ENCODE measurements at regions not wholly inside any gene's neighbourhood (a gene's known extent, or its start where the extent isn't known, plus 50 kb on each side); places are given as distances from the start of the nearest gene placed in this dataset.

DNA sequence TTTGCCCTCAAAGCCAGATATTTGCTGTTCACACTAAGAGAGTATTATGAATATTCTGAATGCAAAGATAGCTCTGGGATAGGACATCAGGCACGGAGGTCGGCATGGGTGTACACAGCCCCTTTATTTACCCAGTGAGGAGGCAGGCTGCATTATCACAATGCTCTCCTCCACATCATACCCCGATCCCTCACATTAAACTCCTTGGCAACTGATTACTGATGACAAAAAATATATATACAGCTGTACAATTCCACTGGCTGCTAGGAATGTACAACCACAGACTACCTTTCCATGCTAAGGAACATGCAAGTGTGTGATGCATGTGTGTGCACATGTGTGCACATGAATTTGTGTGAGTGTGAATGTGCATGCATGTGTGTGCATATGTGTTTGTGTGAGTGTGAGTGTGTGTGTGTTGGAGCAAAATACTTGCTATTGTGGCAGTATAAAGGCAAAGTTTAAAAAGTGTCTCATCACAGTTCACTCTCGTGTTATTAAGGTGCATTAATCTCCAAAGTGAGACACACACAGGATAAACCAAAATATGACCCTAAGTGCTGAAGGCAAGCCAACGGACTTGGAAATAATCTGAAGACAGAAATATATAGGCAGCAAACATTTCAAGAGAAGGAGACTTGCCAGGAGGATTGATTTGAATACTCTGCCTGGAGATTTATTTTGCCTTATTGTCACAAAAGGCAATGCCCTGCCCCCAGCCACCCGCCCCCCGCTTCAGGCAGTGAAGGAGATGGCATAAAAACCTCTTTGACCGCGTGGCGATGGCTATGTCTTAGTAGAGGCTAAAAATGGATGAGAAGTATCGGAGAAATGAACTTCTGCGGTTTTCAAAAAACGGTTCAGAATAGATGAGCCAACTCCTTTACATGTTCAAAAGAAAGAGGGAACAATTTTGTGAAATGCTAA is 274.8 kb downstream of the TSHZ3 start:
- no peak for TF ChIP-seq SP1 (CRISPR knock-in tag; conservative IDR thresholded peaks at IDR 0.05)
- TF ChIP-seq ESRRA (CRISPR knock-in tag; IDR thresholded peaks at IDR 0.05; ENCODE audit: borderline replicate concordance), result no peak
- TF ChIP-seq, protein P1, sequence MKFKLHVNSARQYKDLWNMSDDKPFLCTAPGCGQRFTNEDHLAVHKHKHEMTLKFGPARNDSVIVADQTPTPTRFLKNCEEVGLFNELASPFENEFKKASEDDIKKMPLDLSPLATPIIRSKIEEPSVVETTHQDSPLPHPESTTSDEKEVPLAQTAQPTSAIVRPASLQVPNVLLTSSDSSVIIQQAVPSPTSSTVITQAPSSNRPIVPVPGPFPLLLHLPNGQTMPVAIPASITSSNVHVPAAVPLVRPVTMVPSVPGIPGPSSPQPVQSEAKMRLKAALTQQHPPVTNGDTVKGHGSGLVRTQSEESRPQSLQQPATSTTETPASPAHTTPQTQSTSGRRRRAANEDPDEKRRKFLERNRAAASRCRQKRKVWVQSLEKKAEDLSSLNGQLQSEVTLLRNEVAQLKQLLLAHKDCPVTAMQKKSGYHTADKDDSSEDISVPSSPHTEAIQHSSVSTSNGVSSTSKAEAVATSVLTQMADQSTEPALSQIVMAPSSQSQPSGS (CRISPR knock-in tag; IDR thresholded peaks at IDR 0.05; ENCODE audit: borderline replicate concordance, low read depth), result no peak
- TF ChIP-seq NR2C2 (CRISPR knock-in tag; IDR thresholded peaks at IDR 0.05), result no peak
- TF ChIP-seq JUN (CRISPR knock-in tag; IDR thresholded peaks at IDR 0.05), result no peak
- TF ChIP-seq, protein P2, sequence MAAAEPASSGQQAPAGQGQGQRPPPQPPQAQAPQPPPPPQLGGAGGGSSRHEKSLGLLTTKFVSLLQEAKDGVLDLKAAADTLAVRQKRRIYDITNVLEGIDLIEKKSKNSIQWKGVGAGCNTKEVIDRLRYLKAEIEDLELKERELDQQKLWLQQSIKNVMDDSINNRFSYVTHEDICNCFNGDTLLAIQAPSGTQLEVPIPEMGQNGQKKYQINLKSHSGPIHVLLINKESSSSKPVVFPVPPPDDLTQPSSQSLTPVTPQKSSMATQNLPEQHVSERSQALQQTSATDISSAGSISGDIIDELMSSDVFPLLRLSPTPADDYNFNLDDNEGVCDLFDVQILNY (CRISPR knock-in tag; IDR thresholded peaks at IDR 0.05), result no peak
- TF ChIP-seq, protein P3, sequence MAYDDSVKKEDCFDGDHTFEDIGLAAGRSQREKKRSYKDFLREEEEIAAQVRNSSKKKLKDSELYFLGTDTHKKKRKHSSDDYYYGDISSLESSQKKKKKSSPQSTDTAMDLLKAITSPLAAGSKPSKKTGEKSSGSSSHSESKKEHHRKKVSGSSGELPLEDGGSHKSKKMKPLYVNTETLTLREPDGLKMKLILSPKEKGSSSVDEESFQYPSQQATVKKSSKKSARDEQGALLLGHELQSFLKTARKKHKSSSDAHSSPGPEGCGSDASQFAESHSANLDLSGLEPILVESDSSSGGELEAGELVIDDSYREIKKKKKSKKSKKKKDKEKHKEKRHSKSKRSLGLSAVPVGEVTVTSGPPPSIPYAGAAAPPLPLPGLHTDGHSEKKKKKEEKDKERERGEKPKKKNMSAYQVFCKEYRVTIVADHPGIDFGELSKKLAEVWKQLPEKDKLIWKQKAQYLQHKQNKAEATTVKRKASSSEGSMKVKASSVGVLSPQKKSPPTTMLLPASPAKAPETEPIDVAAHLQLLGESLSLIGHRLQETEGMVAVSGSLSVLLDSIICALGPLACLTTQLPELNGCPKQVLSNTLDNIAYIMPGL (CRISPR knock-in tag; IDR thresholded peaks at IDR 0.05), result no peak
- no peak for TF ChIP-seq MYBL2 (CRISPR knock-in tag; IDR thresholded peaks at IDR 0.05)
- no peak for TF ChIP-seq ZNF138 (CRISPR knock-in tag; conservative IDR thresholded peaks at IDR 0.05)
- TF ChIP-seq ATF1 (CRISPR knock-in tag; IDR thresholded peaks at IDR 0.05), result no peak
- TF ChIP-seq, protein P4, sequence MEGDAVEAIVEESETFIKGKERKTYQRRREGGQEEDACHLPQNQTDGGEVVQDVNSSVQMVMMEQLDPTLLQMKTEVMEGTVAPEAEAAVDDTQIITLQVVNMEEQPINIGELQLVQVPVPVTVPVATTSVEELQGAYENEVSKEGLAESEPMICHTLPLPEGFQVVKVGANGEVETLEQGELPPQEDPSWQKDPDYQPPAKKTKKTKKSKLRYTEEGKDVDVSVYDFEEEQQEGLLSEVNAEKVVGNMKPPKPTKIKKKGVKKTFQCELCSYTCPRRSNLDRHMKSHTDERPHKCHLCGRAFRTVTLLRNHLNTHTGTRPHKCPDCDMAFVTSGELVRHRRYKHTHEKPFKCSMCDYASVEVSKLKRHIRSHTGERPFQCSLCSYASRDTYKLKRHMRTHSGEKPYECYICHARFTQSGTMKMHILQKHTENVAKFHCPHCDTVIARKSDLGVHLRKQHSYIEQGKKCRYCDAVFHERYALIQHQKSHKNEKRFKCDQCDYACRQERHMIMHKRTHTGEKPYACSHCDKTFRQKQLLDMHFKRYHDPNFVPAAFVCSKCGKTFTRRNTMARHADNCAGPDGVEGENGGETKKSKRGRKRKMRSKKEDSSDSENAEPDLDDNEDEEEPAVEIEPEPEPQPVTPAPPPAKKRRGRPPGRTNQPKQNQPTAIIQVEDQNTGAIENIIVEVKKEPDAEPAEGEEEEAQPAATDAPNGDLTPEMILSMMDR (IDR thresholded peaks at IDR 0.05), result no peak
- no peak for TF ChIP-seq KAT7 (CRISPR knock-in tag; IDR thresholded peaks at IDR 0.05; ENCODE audit: borderline replicate concordance)
